ENCODE measurements at regions not wholly inside any gene's neighbourhood (a gene's known extent, or its start where the extent isn't known, plus 50 kb on each side); places are given as distances from the start of the nearest gene placed in this dataset.
"Not testable (repeated sequence)": the region's sequence is repeated elsewhere in the genome, so short reads cannot be mapped to it uniquely, and the experiment has no call there.

GRCh38 chr13:54572037-54572436, 1543.4 kb downstream of the OLFM4 start:
- not testable (repeated sequence) for TF ChIP-seq CTCF (IDR thresholded peaks at IDR 0.05; ENCODE audit: extremely low read depth in 1 of 2, insufficient read depth in 1 of 2, low read depth in 1 of 2, low read length in 2 of 2); POLR2AphosphoS5 (IDR thresholded peaks at IDR 0.05; ENCODE audit: insufficient read depth, low read depth, low read length); POLR2A (IDR thresholded peaks at IDR 0.05; ENCODE audit: low read depth, low read length); JUN (IDR thresholded peaks at IDR 0.05; ENCODE audit: borderline replicate concordance, insufficient read depth, insufficient read length, low read depth); EZH2 (IDR thresholded peaks at IDR 0.05; ENCODE audit: borderline replicate concordance, low read depth, low read length, severe bottlenecking); MYC (IDR thresholded peaks at IDR 0.05; ENCODE audit: low read depth, low read length)
